NCI-H524 treated with DMSO at 0.1 percent for 48 hours (cell line): ENCODE measurements at regions not wholly inside any gene's neighbourhood (a gene's known extent, or its start where the extent isn't known, plus 50 kb on each side); places are given as distances from the start of the nearest gene placed in this dataset.

ENCODE experiments used
- DNase-seq: peaks from one replicate; lab custom pipeline; 2025; lab: John Stamatoyannopoulos, UW

DNA sequence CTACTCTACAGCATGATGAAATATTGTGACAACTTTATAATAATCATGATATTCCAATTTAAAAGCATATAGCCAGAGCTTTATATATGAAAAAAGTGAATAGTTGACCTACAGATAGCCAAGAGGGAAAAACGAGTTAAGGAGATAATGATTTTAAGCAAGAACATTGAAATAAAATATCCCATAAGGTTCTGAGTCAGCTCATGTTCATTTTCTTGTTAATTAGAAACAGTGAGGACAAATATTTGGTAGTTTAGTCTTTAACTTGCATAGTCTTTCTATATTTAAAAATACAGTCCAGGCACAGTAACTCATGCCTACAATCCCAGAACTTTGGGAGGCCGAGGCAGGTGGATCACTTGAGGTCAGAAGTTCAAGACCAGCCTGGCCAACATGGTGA, 55.8 kb upstream of the CDH6 start:
- DNase-seq: no peak

DNA sequence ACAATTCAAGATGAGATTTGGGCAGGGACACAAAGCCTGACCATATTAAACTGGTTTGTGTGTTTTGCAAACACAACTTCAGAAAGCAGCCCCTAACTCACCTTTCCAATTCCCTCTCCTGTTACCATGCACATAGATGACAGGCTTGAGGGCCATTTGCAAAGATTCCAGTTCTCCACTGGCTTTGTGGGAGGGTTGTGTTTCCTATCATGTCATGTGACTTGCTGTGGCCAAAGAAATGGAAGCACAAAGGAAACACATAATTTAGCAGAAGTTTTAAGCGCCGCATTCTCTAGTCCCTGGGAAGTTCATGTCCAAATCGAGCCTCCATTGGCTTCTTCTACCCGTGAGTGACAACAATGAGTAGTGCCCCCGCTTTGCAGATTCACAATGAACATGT, 57.9 kb upstream of the CDH6 start:
- no peak for DNase-seq

DNA sequence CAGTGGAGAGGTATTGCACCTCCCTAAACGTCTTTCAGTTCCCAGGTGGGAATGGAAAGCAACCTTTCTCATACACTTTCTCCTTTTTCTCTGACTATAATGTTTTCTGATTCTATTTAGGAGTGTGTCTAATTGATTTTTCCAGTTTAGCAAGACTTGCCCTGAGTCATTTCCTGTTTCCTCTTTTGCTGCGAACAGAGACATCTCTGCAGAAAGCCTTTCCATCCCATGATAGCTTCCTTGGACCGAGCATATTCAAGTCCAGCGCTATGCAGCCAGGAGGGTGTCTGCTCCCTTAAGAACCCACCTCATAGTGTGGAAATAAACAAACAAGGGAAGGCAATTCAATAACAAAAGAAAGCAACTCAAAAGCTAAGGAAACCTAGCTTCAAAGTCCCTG, 60.0 kb upstream of the CDH6 start:
- DNase-seq: no peak

DNA sequence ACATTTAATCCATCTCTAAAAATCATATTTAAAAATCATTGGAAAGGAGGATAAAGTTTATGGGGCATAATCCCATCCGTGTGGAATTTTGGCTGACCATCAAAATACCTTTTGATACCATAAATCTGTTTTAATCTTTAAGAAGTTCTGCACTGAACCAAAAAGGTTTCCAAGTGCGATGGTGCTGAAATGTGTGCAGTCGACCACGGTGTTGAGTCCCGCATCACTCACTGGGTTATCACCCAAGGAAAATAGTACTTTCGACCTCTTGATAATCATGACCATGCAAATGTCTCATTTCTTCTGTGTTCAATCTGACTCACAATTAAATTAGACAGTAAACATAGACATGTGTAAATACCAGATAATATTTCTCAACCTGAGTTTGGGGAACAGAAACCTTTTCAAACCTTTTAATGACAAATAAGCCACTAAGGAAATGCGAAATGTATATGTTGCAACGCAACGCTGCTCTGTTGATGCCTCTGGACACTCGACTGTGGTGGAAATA, 62.0 kb upstream of the CDH6 start:
- no peak for DNase-seq

DNA sequence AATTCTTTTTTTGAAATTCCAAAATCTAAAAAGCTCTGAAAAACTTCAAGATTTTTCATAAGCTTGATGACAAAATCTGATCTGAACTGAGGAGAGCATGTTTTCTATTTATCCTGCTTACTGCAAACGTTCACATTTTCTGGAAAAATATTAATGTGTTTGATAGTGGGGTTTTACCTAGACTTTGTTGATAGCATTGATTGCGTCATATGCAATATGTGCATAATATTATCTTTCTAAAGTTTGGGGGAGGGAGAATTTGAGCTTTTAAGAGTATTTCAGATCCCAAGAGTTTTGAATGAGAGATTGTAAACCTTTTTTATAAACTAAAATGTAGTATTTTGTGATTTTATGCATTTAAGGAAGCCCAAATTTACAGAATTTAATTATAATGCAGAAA, 62.8 kb upstream of the CDH6 start:
- DNase-seq: no peak

DNA sequence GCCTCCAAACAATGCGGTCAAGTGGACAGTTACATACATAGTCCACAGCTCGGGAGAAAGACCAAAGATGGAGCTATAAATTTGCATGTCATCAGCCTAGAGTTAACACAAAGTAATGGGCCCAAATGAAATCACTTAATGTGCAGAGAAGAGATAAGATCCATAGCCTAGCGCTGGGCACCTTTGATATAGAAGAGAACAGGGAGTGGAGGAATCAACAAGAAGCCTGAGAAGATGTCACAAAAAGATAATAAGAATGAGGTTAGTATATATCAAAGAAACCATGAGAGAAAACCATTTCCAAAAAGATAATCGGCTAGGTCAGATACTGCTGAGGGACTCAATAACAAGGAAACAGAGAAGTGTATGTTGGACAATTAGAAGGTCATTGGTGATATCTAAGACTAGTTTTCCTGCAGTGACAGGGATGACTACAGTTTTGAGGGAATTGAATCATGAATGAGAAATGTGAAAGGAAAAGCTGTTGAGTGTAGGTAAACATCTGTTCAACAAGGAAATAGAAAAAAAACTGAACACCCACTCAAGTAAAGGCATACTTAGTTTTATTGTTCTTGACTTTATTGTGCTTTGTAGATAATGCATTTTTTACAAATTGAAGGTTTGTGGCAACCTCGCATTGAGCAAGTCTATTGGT, 68.7 kb upstream of the CDH6 start:
- DNase-seq: no peak

DNA sequence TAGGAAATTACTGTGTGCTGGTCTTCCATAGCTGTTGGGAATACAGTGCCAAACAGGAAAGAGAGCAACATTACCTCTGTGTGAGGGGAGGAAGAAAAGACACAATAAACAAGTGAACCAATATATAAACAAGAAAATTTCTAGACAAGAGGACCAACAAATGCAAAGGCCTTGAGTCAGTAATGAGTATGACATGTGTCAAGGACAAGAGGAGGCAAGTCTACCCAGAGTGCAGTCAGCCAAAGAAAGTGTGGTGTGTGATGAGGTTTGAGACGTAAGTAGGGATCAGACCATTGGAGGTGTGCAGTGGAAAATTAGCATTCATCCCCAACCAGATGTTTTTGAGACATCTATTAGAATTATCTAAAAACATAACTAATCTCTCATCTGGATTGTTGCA, 69.5 kb upstream of the CDH6 start:
- DNase-seq: no peak

DNA sequence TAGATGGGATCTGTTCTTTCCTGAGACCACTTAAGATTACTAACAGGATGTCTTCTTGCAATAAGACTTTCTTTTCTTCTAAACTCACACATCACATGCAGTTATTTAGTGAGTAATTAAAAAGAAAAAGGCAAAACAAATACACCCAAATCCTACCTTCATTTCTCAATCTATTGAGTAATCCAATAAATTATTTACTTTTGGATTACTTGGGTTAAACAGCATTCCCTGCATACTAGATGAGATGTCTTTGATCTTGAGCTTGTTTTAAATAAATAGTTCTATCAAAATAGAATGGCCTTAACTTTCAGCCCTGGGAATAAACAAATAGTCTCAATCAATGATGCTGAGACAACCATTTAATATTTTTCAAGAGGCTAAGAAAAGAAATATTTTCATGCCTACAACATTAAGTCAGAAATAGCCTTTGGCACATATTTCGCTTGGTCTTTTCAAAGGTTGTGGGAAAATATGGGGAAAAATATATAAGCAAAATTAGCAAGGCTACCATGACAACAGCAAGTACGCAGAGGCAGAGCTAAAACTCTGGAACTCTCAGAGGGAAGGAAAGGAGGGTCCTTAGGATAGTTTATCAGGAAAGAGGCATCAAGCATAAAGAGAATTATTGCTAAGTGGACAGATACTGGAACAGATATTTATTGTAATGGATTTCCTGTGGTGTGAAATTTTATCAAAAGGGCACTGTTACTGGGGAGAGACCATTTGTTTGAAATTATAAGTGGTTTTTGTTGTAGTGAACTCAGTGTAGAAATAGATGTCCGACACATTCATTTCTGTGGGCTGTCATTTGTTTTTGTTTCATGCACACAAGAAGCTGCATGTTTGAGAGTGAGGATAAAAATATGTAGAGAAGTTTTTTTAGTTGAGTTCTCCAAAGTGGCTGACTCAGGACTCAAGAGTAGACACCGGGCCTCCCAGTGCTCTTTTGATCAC, 70.2 kb upstream of the CDH6 start:
- DNase-seq: no peak

DNA sequence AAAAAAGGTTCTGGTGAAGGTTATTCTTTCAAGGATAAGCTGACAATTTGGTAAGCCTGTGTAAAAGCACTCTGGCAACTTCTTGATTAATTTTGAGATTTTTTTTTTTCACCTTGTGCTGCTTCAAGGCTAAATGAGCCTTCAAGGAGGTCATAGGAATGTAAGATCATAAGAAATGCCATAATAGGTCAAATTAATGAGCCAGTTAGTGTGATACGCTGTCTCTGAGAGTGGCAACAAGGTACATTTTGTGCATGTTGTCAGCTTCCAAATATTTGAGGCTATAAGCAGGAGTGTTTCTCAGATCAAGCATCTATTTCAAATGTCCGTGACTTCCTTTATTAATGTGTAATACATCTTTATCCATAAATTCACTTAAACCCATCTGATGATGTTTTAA, 72.3 kb upstream of the CDH6 start:
- no peak for DNase-seq

DNA sequence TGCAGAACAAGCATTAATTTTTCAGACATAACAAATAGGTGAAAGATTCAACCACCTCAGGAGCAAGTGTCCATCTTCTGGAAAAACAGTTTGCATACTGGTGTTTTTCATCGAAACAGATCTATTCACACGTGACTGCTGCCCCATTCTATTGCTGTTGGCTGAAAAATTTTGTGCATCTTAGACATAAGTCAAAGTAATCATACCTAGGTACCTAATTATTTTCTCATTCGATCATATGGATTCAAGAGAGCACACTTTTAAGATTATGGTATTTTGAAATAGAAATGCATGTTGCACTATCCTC, 72.9 kb upstream of the CDH6 start:
- no peak for DNase-seq

DNA sequence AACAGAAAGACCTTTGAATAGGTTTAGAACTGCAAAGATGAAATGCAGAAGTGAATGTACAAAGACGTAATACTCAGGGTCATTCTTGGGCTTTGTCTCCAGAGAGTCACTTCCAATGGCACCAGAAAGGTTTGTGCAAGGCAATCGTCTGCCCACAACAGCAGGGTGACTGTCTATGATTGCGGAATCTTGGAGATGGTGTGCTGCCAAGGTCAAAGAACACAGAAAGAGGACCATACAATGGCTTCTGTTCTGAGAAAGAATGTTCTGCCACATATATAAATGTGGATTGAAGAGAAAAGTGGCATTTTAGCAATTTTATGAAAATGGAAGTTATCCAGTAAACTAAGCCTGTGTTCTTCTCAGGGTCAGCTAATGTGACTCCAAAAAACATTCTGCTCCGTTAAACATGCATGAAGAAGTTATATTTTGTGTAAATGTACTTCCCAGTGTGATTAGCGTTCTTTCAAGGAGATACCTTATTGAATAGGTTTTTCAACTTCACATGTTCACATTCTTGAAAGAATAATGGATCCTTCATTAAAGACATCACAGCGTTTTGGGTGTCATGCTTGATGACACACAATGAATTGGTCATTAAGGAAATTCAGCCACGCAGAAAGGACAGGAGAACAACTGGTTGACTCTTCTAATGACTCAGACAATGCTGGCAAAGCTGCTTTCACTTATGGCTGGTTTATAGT, 73.4 kb upstream of the CDH6 start:
- DNase-seq: no peak

DNA sequence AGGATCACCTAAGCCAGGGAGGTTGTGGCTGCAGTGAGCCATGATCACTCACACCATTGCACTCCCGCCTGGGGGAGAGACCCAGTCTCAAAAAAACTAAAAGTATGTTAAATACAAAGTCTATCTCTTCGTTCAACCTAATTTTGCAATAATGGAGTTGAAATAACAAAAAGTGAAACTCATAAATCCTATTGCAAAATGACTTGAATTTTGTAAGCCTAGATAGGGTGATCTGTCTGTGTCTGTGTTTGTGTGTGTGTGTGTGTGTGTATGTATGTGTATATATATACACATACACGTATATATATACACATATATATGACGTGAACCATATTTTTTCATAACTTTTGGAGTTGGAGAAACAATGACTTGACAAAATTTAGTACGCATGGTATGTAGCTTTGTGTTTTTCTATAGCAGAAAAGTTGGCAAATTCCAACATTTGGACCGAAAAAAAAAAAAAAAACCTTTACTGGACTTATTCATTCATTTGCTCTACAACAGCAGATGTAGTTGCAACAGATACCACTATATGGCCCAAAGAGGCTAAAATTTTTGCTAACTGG, 76.9 kb upstream of the CDH6 start:
- no peak for DNase-seq

DNA sequence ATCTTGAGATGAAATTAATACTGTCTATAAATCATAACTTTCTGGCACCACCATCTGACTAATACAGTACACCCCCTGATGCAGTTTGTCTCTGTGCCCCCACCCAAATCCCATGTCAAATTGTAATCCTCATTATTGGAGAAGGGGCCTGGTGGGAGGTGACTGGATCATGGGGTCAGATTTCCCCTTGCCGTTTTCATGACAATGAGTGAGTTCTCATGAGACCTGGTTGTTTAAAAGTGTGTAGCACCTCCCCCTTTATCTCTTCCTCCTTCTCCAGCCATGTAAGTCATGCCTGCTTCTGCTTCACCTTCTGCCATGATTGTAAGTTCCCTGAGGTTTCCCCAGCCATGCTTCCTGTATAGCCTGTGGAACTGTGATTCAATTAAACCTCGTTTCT, 78.7 kb upstream of the CDH6 start:
- no peak for DNase-seq

DNA sequence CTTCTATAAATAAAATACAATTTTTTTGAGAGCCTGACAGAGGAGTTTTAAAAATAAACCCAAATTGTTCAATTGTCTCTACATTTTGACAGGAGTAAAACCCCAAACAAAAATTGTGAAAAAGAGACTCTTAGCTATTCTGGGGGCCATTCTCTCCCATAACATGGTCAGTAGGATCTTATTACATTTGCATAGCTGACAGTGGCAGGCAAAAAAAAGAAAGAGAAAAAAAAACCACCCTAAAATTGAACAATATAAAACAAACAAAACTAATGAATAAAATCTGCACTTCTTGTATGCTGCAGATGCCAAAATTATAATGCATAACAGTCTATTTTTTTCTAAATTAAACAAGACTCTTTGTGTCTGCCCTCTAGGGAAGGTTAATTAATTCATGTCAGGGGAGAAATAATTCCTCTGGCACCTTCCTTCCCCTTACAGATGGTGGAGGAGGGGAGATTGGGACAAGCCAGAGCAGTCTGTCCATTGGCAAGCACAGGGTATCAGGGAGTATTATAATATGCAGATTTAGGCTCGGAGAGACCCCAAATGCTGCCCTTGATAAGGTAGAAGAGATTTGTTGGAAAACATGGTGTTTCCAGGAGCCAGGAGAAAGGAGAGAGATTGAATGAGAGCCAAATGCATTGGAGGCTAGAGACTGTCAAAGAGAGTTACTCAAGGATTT, 79.7 kb upstream of the CDH6 start:
- DNase-seq: no peak

DNA sequence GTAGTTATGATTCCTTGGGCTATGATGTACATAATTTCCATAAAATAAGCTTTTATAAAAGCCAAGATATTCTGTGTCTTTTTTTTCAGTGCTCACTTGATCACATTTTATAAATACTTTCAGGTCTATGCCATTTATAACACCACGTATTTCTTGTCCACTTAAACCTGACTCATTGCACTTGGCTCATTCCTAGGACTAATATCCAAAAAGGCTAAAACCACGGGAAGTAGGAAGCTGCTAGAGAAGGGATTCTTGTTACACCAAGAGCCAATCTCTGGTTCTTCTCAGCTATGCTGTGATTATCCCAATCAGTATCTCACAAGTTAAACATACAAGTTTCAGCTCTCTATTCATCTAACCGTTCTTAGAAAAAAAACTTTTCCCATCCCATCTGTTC, 80.4 kb upstream of the CDH6 start:
- DNase-seq: no peak

DNA sequence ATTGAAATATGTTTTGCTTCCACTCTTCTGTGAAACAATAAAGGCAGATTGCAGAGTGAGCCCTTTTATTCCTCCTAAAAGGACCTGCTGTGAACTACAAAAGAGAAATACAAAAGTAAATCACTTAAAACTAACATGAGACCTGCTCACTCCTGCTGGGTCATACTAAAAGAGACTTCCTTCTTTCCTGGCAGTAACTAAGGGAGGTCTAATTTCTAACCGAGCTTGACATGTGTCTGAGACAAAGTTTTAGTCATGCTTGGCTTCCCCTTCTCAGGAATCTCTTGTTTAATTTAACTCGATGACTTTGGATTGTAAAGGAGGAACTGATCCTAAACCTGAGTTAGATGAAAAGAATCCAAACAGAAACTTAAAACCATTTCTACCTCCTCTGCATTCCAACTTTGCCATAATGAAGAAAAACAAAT, 86.4 kb upstream of the CDH6 start:
- no peak for DNase-seq

DNA sequence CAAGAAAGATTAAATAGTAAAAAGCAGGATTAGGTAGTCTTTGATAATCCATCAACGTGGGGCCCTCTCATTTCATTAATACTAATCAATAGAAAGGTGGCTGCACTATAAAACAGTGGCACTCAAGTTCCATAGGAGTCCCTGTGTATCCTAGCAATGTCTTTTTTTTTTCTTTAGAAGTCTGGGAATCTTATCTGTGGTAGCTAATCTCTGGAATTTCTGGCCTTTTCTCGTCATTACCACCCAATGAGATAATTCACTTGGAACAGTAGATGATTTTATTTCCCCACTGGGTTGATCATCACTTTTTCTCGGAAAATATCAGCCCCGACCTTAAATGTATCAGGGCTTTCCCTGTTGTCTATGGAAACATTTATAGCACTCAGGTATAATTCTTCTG, 86.8 kb upstream of the CDH6 start:
- no peak for DNase-seq

DNA sequence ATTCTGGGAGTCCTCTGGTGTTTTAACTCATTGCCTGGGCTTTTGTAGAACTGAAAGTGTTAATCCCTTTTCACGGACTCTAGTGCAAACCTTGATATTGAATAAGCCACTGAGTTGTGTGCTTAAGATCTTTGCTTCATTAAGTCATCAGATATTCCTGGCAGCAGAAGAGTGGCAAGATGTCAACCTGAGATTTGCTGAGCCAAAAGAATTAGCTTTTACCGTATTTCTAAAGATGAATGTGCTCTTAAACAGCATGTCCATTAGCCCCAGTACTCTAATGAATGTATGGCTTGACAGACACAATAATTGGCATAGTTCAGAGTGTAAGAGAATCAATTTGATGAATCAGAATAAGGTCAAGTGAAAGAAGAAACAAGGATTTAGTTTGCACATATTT, 87.2 kb upstream of the CDH6 start:
- DNase-seq: no peak

DNA sequence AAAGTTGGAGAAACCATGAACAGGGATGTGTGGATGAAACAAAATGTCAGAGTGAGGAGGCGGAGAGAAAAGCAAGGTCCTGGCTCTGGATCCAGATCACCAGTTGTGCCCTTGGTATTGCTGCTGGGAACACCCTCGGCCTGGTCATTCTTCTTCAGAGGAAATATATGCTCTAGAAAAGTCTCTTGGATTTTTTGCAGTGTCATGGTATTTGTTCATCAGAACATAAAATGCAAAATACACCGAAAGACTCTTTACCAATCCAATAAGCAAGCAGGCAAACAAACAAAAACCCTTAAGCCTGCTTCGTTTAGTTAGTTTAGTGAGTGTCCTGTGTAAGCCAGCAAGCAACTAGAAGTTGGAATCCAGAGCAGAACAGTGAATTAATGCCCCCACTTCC, 88.7 kb upstream of the CDH6 start:
- DNase-seq: no peak

DNA sequence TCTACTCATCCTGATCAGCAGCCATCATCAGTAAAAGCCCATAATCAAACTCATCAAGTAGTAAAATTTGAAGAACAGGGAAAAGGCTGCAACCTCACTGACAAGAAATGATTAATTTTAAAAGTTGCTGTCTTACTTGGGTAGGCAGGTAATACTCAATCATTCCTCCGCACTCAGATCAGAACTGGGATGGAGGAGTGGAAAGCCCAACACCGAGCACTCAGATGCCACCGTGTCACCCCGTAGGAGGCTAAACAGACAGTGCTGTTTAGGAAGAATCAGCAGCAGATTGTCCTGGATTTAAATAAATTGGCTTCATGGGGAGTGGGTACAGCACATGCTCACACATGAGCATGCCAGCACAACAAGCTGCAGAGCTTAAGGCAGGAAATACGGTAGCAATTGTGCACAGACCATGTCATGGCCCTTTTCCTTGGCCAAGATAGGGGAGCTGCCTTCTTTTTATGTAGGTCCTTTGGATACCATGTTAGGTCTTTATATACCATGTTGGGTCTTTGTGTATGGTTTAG, 92.6 kb upstream of the CDH6 start:
- DNase-seq: no peak

DNA sequence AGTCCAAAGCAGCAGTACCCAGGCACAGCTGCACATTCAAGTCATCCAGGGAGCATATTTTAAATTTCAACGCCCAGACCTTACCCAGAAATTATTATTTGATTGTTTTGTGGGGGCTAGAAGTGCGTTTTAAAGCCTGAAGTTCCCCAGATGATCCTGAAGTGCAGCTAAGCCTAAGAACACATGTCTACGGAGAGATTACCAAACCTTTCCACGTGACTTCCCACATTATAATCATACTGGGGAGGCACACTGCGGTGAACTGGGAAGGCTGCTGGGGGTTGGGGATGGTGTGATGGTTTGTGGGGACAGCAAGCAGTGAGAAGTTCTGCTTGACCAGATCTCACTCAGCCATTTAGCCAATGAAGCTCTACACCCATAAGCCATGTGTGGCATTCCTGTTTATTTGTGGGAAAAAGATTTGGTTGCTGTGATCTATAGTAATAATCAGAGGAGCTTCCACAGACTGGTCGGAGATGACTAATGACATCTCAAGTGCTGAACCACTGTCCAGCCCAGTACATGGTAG, 93.4 kb upstream of the CDH6 start:
- DNase-seq: no peak

DNA sequence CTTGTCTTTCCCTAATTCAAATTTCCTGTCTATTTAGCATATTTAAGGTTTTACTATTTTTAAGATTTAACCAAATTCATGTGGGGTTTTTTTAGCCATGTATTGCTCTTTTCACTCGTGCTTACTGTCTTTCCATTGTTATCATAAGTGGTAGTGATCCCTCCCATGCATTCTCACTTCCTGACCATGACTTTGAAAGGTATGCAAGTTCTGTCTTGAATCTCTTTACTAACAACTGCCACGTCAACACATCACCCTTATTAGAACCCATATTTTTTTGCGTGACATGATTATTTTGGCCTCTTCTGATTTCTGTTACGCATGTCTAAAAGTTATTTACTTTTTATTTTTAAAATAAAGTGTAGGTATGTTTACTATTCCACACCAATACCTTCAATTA, 94.7 kb upstream of the CDH6 start:
- DNase-seq: no peak
